MCF 10A (cell line): ENCODE measurements at regions not wholly inside any gene's neighbourhood (a gene's known extent, or its start where the extent isn't known, plus 50 kb on each side); places are given as distances from the start of the nearest gene placed in this dataset.

Source experiments
- BruUV-seq: library from RNA; stranded (reverse); fragments of 400-500 nt; replicated peaks from 2 replicates; lab custom pipeline; 2021; lab: Mats Ljungman, UMichigan
- CTCF ChIA-PET: fragments of 300-600 bp; sonication (Branson Sonifier 250); formaldehyde crosslinking; extraction: SDS; loops from one replicate; lab custom pipeline; 2021; ENCODE audit warnings: antibody characterized with exemption, inconsistent platforms; lab: Yijun Ruan, JAX
- POLR2A ChIA-PET: fragments of 300-600, 350-650 bp; sonication (Branson Sonifier 250); formaldehyde crosslinking; extraction: SDS; loops from one replicate; lab custom pipeline; 2020; ENCODE audit warnings: antibody characterized with exemption, inconsistent platforms; lab: Yijun Ruan, JAX
- DNase-seq: peaks from one replicate; pipeline ENCODE4 v3.0.0-alpha.2; 2018; ENCODE audit not compliant: unreplicated experiment
- H3K27ac Mint-ChIP-seq: one replicate; pipeline ENCODE4 v1.8.0; 2022; ENCODE audit warnings: mild to moderate bottlenecking, low read depth, mixed read lengths; ENCODE audit not compliant: unreplicated experiment
- H3K27me3 Mint-ChIP-seq: one replicate; pipeline ENCODE4 v1.8.0; 2022; ENCODE audit warnings: mixed read lengths; ENCODE audit not compliant: insufficient read depth, unreplicated experiment
- H3K36me3 Mint-ChIP-seq: one replicate; pipeline ENCODE4 v1.8.0; 2022; ENCODE audit warnings: mild to moderate bottlenecking, moderate library complexity, mixed read lengths; ENCODE audit not compliant: insufficient read depth, unreplicated experiment
- H3K4me1 Mint-ChIP-seq: one replicate; pipeline ENCODE4 v1.8.0; 2022; ENCODE audit warnings: mixed read lengths; ENCODE audit not compliant: insufficient read depth, unreplicated experiment
- H3K4me3 Mint-ChIP-seq: one replicate; pipeline ENCODE4 v1.8.0; 2022; ENCODE audit warnings: mild to moderate bottlenecking, moderate library complexity, mixed read lengths; ENCODE audit not compliant: unreplicated experiment
- H3K9me3 Mint-ChIP-seq: one replicate; pipeline ENCODE4 v1.8.0; 2022; ENCODE audit warnings: mixed read lengths; ENCODE audit not compliant: unreplicated experiment
- CTCF ChIP-seq: fragments of 200-600 bp; IDR thresholded peaks from one replicate; pipeline ENCODE4 v1.8.0; 2022; ENCODE audit warnings: antibody characterized with exemption, mild to moderate bottlenecking; ENCODE audit not compliant: unreplicated experiment
- intact Hi-C: fragments of 100-400 bp; cut with micrococcal nuclease; formaldehyde crosslinking; loops from 2 replicates; pipeline ENCODE4 v1.14.1; 2022

GRCh38 chr1:221263831-221264767 lies 384.9 kb downstream of the HLX start:
- no peak overlapping the region for H3K4me3 Mint-ChIP-seq
- CTCF ChIA-PET, result interaction anchor here (0.5 to 6.3 kb wide), 52 partner anchors 8 to 1201 kb away, joined by 3 to 145 read pairs (median 4); no protein-coding TSS in a partner anchor
- peak; percentile 72 for TF ChIP-seq CTCF
- no TSS peak for BruUV-seq
- intact Hi-C loops, result loop anchor here (1.0 to 10.0 kb wide), 3 partner anchors 167 to 901 kb away; no protein-coding TSS in a partner anchor
- H3K27me3 Mint-ChIP-seq, result no peaks in the 10 kb centered on the region
- POLR2A ChIA-PET, result interaction anchor here (0.6 to 1.9 kb wide), 5 partner anchors 12 to 167 kb away, joined by 3 to 7 read pairs (median 4); no protein-coding TSS in a partner anchor
- peak overlapping the region; percentile 42 for H3K27ac Mint-ChIP-seq
- no peaks in the 10 kb centered on the region for H3K36me3 Mint-ChIP-seq
- H3K4me1 Mint-ChIP-seq, result peaks cover 5% of the 10 kb centered on the region
- DNase-seq, result peak; percentile 93
- peaks cover 7% of the 10 kb centered on the region for H3K9me3 Mint-ChIP-seq

GRCh38 chr1:221264848-221265247 lies 385.6 kb downstream of the HLX start:
- Mint-ChIP-seq H3K36me3 (no peaks in the 10 kb centered on the region), H3K4me1 (peaks cover 5% of the 10 kb centered on the region), H3K9me3 (peaks cover 7% of the 10 kb centered on the region), H3K27me3 (no peaks in the 10 kb centered on the region), H3K4me3 (no peak overlapping the region), H3K27ac (no peak overlapping the region)
- ChIA-PET POLR2A (interaction anchor here (1.0 to 1.9 kb wide), 2 partner anchors 22 to 51 kb away, joined by 4 to 5 read pairs; no protein-coding TSS in a partner anchor), CTCF (interaction anchor here (0.5 to 6.3 kb wide), 18 partner anchors 9 to 751 kb away, joined by 3 to 145 read pairs (median 6); no protein-coding TSS in a partner anchor)
- BruUV-seq, result no TSS peak
- no peak for DNase-seq
- intact Hi-C loops, result loop anchor here (1.0 to 10.0 kb wide), 2 partner anchors 166 to 900 kb away; no protein-coding TSS in a partner anchor
- no peak for TF ChIP-seq CTCF

GRCh38 chr1:221268295-221268694 lies 389.1 kb downstream of the HLX start:
- no peaks in the 10 kb centered on the region for H3K27me3 Mint-ChIP-seq
- peaks cover 5% of the 10 kb centered on the region for H3K4me1 Mint-ChIP-seq
- H3K27ac Mint-ChIP-seq, result no peak overlapping the region
- POLR2A ChIA-PET, result interaction anchor here (0.6 to 0.7 kb wide), 3 partner anchors 23 to 82 kb away, joined by 3 read pairs; no protein-coding TSS in a partner anchor
- no peak for TF ChIP-seq CTCF
- BruUV-seq, result no TSS peak
- H3K36me3 Mint-ChIP-seq, result no peaks in the 10 kb centered on the region
- no peaks in the 10 kb centered on the region for H3K9me3 Mint-ChIP-seq
- no peak overlapping the region for H3K4me3 Mint-ChIP-seq
- peak; percentile 58 for DNase-seq
- intact Hi-C loops, result loop anchor here (10.0 kb wide), 1 partner anchor 897 kb away; no protein-coding TSS in a partner anchor
- CTCF ChIA-PET, result interaction anchor here (0.9 to 2.1 kb wide), 5 partner anchors 14 to 451 kb away, joined by 3 to 6 read pairs (median 5); no protein-coding TSS in a partner anchor

- CTCF ChIA-PET, result interaction anchor here (0.6 to 3.0 kb wide), 5 partner anchors 9 to 400 kb away, joined by 3 to 21 read pairs (median 4); no protein-coding TSS in a partner anchor
- intact Hi-C loops, result no loop called here
- Mint-ChIP-seq H3K9me3 (no peaks in the 10 kb centered on the region), H3K27me3 (no peaks in the 10 kb centered on the region), H3K27ac (no peak overlapping the region), H3K36me3 (no peaks in the 10 kb centered on the region), H3K4me3 (no peak overlapping the region), H3K4me1 (no peaks in the 10 kb centered on the region)
- POLR2A ChIA-PET, result no interaction called here
- no peak for DNase-seq
- TF ChIP-seq CTCF, result no peak
- no TSS peak for BruUV-seq
Measured at GRCh38 chr1:221271701-221272100, 392.5 kb downstream of the HLX start.
